ENCODE measurements at regions not wholly inside any gene's neighbourhood (a gene's known extent, or its start where the extent isn't known, plus 50 kb on each side); places are given as distances from the start of the nearest gene placed in this dataset.

DNA sequence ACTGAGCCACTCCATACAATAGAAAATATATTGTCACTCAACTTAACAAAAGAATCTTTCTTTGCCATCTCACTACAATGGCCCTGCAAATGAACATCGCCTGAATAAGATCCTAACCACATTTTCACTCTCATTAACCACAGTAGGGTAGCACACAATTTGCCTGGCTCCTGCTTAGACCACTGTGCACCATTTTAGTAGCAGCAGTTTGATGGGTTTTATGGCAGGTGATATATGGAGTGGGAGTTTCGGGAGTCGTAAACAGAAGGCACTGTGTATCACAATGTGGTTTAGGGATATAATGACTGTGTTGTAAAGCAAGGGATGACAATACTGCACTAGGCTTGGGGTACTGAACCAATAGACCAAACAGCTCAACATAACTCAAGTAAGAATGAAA, 617.4 kb downstream of the BCL11A start:
- Mint-ChIP-seq H3K27ac (no peak overlapping the region), H3K36me3 (peaks cover 0 to 6% of the 10 kb centered on the region in 2 donors), H3K9me3 (peaks cover 4 to 6% of the 10 kb centered on the region in 2 donors)
- DNase-seq (ENCODE audit: low spot score in 2 of 2), result no peak
- ATAC-seq, result no peak

DNA sequence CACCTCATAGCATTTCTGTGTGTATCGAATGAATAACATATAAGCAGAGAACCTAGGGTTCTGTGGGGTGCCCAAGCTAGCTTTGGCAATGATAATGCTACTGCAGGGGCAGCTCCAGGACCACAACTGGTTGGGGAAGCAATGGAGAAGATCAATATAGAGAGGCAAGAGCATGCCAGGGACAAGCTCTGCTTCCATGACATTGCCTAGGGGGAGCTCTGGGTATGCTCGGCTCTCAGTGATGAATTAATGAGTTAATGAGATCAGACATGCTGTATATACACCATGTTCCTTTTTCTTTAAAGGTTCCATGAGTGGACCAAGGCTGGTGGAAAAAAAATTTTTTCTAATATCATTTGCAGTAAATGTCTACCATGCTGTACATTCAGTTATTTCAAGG, 618.4 kb downstream of the BCL11A start:
- peaks cover 0 to 6% of the 10 kb centered on the region in 2 donors for H3K36me3 Mint-ChIP-seq
- DNase-seq (ENCODE audit: low spot score in 2 of 2), result no peak
- ATAC-seq, result no peak
- H3K27ac Mint-ChIP-seq, result no peak overlapping the region
- peaks cover 7 to 10% of the 10 kb centered on the region in 2 donors for H3K9me3 Mint-ChIP-seq

DNA sequence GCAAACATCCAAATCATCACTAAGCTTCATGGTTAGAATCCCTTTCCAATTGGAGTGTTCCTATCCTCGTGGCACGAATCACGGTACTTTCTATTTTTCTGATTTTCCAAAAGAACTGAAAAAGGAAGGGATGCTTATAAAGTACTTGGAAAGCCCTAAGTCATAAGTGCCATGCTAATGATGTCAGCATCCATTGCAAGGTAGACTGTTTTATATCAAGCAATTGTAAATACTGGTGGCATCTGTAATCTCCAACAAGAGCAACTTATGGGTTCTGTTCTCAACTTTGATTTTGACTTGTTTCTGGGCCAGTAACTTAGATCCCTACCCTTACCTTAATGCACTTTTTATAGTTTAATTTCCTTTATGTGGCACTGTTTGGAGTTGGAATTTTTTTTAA, 619.5 kb downstream of the BCL11A start:
- no peak overlapping the region for H3K27ac Mint-ChIP-seq
- H3K36me3 Mint-ChIP-seq, result peaks cover 0 to 6% of the 10 kb centered on the region in 2 donors
- H3K9me3 Mint-ChIP-seq, result peaks cover 7 to 10% of the 10 kb centered on the region in 2 donors
- no peak for DNase-seq (ENCODE audit: low spot score in 2 of 2)
- ATAC-seq, result no peak

DNA sequence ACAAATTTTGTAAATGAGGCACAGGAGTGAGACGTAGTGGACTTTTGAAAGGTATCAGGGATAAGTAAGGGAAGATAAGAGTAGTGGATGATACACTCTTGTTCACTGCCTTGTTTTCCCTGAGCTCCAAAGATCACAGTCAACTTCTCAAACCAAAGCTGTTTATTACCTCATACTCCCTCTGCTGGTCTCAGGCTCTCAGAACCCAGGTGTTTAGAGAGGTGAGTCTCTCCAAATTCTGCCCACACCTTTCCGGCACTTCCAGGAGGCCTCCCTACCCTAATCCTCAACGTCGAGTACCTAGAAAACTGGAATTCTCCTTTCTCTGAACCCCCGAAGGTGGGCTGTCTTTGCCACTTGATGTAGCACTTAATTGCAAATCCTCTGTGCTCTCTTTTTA, 621.1 kb downstream of the BCL11A start:
- Mint-ChIP-seq H3K27ac (no peak overlapping the region), H3K9me3 (peaks cover 10 to 11% of the 10 kb centered on the region in 2 donors), H3K36me3 (peaks cover 0 to 6% of the 10 kb centered on the region in 2 donors)
- no peak for DNase-seq (ENCODE audit: low spot score in 2 of 2)
- no peak for ATAC-seq

DNA sequence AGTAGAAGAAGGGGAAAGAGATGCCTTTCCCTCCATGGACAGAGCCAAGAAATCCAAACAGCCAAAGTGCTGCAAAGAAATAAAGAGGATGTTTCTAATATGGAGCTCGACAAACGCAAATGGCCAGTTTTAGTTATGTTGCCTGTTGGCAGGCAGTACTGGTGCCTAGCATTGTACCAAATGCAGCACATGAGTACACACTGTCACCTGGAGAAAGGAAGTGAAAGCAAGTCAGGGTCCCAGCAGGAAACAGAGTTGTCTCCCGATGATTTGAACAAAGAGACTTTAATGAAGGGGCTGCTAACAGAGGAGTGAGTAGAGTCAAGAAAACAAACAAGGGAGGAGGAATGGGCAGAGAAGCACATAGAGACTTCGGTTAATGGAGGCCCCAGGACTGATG, 623.0 kb downstream of the BCL11A start:
- DNase-seq (ENCODE audit: low spot score in 2 of 2) (no peak), ATAC-seq (no peak)
- Mint-ChIP-seq H3K9me3 (peaks cover 10 to 11% of the 10 kb centered on the region in 2 donors), H3K36me3 (peaks cover 0 to 6% of the 10 kb centered on the region in 2 donors), H3K27ac (no peak overlapping the region)

DNA sequence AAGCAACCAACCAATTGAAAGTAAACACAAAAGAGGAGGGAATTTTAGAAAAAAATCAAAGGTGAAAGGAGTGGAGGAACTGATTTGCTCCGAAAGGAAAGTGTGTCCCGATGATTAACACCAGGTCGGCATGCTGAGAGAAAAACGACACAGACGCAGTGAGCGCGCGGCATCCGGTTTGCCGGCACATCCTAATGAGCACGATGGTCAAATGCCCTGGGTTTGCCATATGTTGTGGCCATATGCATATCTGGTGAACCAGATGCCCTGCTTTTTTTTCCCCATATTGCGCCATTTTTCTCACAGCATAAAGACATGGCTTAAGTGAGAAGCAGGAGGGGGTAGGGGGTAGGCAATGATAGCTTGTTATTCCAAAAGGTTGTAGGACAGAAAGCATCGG, 626.7 kb downstream of the BCL11A start:
- DNase-seq (ENCODE audit: low spot score in 2 of 2), result no peak
- H3K27ac Mint-ChIP-seq, result no peak overlapping the region
- H3K9me3 Mint-ChIP-seq, result peaks cover 10 to 11% of the 10 kb centered on the region in 2 donors
- H3K36me3 Mint-ChIP-seq, result peaks cover 0 to 5% of the 10 kb centered on the region in 2 donors
- no peak for ATAC-seq

DNA sequence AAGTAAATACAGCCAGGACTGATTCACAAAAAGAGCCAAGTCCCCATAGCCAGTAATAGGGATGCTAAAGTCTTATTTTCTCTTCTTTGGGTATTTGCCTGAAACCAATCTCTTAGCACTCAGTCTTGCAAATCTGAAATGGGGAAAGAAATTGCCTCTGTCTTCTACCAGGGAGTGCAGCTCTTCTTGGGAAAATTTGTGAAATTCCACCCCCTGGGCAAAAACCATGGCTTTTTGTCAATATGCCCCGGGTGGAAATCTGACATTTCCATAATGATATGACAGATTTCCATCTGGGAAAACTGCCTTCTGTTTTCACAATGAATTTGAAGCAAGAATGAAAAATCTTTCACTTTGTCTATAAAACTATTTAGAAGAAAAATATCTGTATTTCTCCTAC, 628.1 kb downstream of the BCL11A start:
- H3K9me3 Mint-ChIP-seq, result peaks cover under 1 to 4% of the 10 kb centered on the region in 2 donors
- no peak for DNase-seq (ENCODE audit: low spot score in 2 of 2)
- no peak for ATAC-seq
- H3K27ac Mint-ChIP-seq, result no peak overlapping the region
- no peaks in the 10 kb centered on the region for H3K36me3 Mint-ChIP-seq

DNA sequence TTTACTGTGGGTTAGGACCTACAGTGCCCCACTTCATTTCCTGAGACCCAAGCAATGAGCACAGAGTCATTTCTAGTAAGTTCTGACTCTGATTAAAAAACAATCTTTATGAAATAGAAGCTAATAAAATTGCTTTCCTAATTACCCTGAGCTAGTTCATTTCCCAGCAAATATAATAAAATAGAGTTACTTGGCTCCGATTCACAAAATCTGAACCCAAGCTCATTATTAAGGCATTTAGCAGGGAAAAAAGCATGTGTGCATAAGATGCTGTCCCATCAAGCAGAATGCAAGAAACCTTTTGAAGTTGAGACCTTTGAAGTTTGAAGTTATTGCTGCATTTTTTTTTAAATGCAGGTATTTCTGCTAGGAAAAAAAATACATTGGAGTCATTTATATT, 629.1 kb downstream of the BCL11A start:
- H3K9me3 Mint-ChIP-seq, result peaks cover 0 to 4% of the 10 kb centered on the region in 2 donors

DNA sequence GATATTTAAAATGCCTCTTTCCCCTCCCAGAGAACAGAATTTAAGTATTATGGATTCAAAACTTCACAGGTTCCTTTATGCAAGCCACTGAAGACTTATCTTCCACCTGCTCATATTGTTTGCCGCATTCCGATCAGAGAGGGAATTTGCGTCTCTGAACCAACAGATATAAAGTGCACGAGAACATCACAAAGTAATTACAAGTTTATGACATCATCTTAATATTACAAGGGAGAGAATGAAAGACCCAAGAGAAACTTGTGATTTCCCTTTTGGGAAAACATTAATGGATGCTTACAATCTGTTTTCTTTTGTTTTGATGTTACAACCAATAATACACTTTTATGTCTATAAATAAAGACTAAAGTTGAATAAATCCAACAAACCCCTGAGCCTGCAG, 631.0 kb downstream of the BCL11A start:
- ATAC-seq, result no peak

More for the DNA sequence above, 629.1 kb downstream of the BCL11A start:
- ATAC-seq (no peak), DNase-seq (ENCODE audit: low spot score in 2 of 2) (no peak)
- H3K36me3 Mint-ChIP-seq, result no peaks in the 10 kb centered on the region
- no peak overlapping the region for H3K27ac Mint-ChIP-seq

DNA sequence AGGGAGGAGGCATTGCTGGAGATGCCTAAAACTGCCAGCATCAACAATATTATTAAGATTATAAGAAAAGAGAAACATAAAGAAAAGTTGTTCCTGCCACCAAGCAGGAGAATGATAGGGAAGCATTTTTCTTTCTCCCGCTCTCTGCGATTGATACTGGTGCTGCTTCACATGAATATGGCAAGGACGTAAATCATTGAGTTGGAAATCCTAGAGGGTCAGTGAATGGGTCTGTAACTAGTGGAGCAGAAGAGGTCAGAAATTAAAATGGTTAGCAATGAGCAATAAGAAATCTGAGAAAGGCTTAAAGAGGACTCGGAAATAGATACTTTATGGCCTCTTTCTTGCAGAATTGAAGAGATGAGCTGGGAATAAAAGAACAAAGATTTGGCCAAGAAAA, 631.7 kb downstream of the BCL11A start:
- no peaks in the 10 kb centered on the region for H3K9me3 Mint-ChIP-seq
- no peak for ATAC-seq

More for the DNA sequence above, 631.0 kb downstream of the BCL11A start:
- Mint-ChIP-seq H3K27ac (no peak overlapping the region), H3K9me3 (no peaks in the 10 kb centered on the region), H3K36me3 (no peaks in the 10 kb centered on the region)
- DNase-seq (ENCODE audit: low spot score in 2 of 2), result no peak

DNA sequence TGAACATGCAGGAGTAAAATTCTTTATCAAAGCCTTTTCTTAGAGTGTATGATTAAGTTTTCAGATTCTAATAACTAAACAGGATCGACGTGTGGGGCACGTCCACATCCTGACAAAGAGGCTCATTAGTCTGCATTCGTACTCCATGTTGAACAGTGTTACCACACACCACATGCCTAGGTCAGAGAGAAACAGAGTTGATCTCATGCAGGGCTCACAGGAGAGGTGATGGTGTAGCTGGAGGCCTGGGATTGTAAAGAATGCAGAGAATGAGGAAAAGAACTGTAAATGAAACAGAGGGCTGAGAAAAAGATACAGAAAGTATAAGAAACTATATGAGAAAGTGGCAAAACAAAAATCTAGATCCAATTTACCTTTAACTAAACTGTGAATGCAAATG, 632.5 kb downstream of the BCL11A start:
- no peak for ATAC-seq
- Mint-ChIP-seq H3K27ac (no peak overlapping the region), H3K9me3 (no peaks in the 10 kb centered on the region)

More for the DNA sequence above, 631.7 kb downstream of the BCL11A start:
- DNase-seq (ENCODE audit: low spot score in 2 of 2), result no peak
- H3K27ac Mint-ChIP-seq, result no peak overlapping the region
- no peaks in the 10 kb centered on the region for H3K36me3 Mint-ChIP-seq

DNA sequence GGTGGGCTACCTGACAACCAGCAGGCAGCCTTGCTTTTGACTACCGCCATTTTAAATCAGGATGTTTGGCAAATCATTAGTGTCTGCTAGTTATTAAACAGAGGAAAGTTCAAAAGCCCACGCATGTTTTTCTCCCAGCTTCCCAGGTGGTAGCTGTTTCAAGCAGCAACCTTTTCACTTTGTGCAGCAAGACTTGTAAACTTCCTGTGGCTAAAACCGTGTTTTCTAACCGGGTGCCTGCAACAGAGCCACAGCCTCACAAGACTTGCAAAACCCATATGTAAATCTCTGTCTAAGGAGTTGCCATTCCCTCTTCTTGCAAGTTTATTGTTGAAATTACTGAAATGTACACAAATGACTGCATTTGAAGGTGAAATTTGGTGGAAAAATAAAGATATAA, 633.1 kb downstream of the BCL11A start:
- DNase-seq (ENCODE audit: low spot score in 2 of 2) (no peak), ATAC-seq (no peak)
- Mint-ChIP-seq H3K36me3 (no peaks in the 10 kb centered on the region), H3K27ac (no peak overlapping the region), H3K9me3 (no peaks in the 10 kb centered on the region)

More for the DNA sequence above, 632.5 kb downstream of the BCL11A start:
- no peaks in the 10 kb centered on the region for H3K36me3 Mint-ChIP-seq
- DNase-seq (ENCODE audit: low spot score in 2 of 2), result no peak

DNA sequence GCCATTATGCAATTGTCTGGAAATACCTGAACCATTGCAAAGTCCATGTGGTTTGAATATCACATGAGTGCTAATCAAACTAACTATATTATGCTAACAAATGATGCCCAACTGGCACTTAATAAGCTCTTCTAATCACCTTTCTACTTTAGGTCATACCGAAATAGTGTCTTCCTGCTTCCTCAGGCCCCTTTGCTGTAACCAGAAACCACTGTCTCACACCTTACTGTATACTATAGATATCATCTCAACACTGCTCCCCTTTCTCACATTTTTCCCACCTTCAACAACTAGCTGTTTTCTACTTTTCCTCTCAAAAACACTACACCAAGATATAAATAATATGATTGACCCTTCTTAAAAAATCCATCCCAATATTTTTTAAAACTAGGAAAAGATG, 633.9 kb downstream of the BCL11A start:
- DNase-seq (ENCODE audit: low spot score in 2 of 2), result no peak
- H3K9me3 Mint-ChIP-seq, result no peaks in the 10 kb centered on the region
- ATAC-seq, result no peak
- no peak overlapping the region for H3K27ac Mint-ChIP-seq
- H3K36me3 Mint-ChIP-seq, result no peaks in the 10 kb centered on the region

DNA sequence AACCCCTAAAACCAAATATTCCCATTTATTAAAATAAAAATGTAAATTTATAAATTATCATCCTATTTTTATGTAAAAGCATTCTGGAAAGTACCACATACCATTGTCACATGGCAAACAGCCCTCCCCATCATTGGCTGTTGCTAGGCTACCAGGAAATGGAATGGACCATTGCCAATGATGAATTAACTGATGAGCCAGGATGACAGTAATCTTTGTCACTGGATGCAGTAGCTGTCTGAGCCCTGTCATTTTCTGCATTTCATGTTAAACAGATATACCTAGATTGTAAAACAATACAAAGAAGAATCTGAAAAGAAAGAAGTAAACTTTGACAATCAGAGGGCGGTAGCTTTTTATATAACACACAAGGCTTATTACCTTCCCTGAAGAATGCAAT, 641.4 kb downstream of the BCL11A start:
- ATAC-seq, result no peak
- DNase-seq (ENCODE audit: low spot score in 2 of 2), result no peak
- no peak overlapping the region for H3K27ac Mint-ChIP-seq
- H3K36me3 Mint-ChIP-seq, result no peaks in the 10 kb centered on the region
- H3K9me3 Mint-ChIP-seq, result no peaks in the 10 kb centered on the region

DNA sequence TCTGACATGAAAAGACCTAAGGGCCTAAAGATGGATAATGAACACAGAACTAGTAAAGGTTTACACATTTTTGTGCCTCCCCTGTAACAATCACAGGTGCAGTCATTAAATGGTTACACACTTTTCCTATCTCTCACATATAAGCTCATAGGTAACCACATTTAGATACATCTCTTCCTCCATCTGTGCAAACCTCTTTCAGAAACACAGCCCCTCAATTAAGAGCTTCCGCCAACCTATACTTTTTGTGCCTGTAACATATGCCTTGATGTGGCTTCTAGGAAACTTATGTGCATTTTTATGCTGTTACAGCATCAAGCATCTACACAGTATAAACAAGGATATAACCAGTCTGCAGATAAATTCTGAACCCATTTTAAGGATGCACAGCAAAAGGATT, 643.3 kb downstream of the BCL11A start:
- H3K27ac Mint-ChIP-seq, result no peak overlapping the region

DNA sequence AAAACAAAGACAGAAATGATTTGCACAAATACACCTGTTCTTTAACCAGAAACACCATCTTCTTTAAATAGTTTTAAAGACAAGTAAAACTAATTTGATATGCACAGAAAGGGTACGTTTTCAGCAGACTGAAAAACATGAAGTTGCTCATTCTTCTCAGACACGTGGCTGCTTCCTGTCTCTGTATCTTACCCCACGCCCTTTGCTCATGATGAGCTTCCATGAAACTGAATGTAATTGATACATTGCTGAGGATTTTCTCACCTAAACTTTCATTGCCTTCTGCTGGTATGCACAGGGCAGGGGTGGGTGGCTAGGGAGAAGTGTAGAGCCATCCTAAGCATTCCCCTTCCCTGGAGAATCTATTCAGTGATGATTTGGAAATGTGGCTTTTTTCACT, 644.3 kb downstream of the BCL11A start:
- peak; percentile 34 to 39 for ATAC-seq

More for the DNA sequence above, 643.3 kb downstream of the BCL11A start:
- H3K9me3 Mint-ChIP-seq, result no peaks in the 10 kb centered on the region
- DNase-seq (ENCODE audit: low spot score in 2 of 2) (no peak), ATAC-seq (no peak)
- H3K36me3 Mint-ChIP-seq, result no peaks in the 10 kb centered on the region

DNA sequence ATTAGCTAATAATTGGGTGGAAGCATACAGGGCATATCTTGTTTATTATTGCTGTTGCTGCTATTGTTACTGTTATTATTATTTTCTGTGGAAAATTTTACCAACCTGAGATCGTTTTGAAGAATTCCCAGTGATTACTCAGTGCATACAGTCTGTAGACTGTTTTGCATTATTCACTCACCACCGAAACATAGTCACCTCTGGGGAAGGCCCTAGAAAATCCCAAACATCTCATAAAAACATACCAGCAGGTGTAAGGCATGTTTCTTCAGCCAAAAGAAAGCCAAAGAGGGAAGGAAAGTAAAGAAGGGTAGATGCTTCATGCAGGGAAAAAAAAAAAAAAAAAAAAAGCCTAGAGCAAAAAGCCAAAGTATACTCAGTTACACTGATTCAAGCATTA, 647.7 kb downstream of the BCL11A start:
- ATAC-seq (peak; percentile 37 to 44), DNase-seq (ENCODE audit: low spot score in 2 of 2) (no peak)
- no peaks in the 10 kb centered on the region for H3K36me3 Mint-ChIP-seq
- no peaks in the 10 kb centered on the region for H3K9me3 Mint-ChIP-seq
- H3K27ac Mint-ChIP-seq, result no peak overlapping the region

More for the DNA sequence above, 644.3 kb downstream of the BCL11A start:
- Mint-ChIP-seq H3K9me3 (no peaks in the 10 kb centered on the region), H3K36me3 (no peaks in the 10 kb centered on the region), H3K27ac (no peak overlapping the region)
- DNase-seq (ENCODE audit: low spot score in 2 of 2), result no peak

DNA sequence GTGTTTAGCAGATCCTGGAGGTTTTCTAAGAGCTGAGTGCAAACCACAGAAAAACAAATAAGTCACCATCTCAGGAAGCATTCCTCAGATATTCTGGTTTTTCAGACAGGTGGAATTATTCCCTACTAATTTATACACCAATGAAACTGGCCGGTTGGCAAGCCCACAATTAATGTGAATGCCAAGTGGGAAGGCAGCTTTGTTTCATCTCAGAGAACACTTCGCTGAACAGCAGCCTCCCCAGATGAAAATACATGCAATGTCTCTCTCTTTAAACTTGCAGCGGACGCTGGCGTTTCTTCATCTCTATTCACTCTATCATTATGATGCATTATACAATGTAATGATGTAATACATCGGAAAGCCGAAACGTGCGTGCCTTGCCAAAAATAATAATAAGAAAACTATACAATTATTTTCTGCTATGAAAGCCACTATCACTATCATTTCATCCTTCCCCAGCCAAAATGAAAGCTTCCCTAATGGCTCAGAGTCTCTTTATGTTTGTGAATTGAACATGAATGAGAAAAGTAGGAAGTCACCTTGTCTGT, 649.4 kb downstream of the BCL11A start:
- DNase-seq (ENCODE audit: low spot score in 2 of 2), result no peak
- H3K27ac Mint-ChIP-seq, result no peak overlapping the region
- no peaks in the 10 kb centered on the region for H3K9me3 Mint-ChIP-seq
- no peak for ATAC-seq
- no peaks in the 10 kb centered on the region for H3K36me3 Mint-ChIP-seq
